NCI-H510A (cell line): ENCODE measurements at regions not wholly inside any gene's neighbourhood (a gene's known extent, or its start where the extent isn't known, plus 50 kb on each side); places are given as distances from the start of the nearest gene placed in this dataset.
A peak's percentile ranks its signal among the peaks of the same experiment; 100 is the strongest.

Experiments
- DNase-seq: peaks from one replicate; lab custom pipeline; 2025; lab: John Stamatoyannopoulos, UW

DNA sequence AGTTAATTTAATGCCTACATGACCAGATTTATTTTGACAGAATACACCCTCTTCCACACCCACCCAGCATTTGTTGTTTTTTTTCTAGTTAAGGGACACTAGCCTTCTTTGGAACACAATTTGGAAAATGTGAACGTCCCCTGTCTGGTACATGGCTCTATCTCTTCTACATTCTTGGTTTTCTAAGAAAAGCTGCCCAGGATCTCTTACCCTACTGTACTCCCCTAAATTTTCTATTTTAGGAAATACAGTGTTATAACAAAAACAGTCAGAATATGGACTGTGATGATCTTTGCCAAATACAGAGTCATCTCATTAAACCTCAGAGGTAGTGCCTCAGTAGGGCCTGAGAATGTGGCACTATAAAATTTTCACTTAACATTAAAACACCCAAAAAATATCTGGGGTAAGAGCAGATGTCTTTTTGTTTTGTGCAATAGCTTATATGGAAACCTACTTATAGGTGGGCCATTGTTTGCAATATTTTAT is 93.1 kb upstream of the SPON1 start:
- DNase-seq, result no peak

DNA sequence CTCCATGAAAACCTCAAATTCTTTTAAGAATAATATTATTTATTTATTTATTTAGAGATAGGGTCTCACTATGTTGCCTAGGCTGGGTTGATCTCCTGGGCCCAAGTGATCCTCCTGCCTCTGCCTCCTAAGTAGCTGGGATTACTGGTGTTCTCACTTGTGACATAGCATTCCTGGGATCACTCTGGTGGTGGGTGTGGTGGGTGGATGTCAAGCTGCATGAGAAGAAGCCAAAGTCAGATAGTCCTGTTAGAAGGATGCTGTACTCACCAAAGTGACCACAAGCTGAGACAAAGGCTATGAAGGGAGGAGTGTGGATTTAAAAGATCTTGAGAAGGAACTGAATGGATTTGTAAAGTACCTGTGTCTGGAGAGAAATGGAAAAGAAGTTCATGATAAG is 87.9 kb upstream of the SPON1 start:
- DNase-seq, result no peak

DNA sequence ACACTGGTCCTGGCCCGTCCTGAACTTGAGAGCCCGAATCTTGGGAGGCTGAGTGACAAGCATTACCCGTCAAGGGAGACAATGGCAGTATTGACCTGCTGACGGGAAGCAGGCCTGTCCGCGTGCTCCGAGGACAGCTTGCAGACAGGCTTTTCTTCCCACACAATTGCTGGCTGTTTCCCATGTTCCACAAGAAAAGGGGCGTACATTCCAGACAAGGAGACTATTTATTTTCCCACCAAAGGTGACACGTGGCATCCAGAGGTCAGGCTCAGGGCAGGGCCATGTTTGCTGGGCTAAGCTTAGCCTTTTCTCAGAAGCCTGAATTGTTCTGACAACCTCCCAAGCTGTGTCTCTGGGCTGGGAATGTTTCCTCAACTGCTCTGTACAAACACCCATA is 86.9 kb upstream of the SPON1 start:
- DNase-seq, result no peak

DNA sequence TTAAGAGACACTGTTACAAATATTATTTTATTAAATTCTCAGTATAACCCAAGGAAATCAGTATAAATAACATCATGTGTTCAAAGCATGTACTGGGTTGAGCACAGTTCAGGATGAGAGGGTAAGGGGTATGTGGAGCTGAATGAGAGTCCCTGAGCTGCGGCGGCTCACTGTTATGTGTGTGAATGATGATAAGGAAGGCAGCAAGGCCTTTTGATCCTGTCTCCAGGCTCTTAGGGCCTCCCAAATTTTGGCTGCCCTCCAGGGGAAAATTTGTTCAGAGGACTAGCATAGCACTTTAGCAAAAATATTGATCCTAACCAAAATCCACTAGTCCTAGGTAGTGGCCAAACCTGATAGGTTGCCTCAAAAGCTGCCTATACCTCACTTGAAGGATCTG is 86.1 kb upstream of the SPON1 start:
- no peak for DNase-seq

DNA sequence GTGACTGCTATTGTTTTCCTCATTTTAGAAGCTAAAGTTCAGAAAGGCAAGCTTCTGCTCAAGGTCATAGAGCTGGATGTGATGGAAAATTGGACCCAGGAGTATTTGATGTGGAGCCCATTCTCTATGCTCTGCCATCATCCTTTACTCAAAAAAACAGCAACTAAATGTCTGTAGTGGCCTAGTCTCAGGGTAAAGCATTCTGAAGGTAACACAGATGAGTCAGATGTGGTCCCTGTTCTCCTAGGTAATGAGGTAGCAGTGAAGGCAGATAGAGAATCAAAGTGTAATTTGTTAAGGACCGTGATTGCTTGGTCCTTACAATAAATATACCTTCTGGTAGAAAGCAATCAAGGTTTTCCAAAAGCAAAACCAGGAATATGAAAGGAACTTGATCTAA is 84.4 kb upstream of the SPON1 start:
- DNase-seq, result no peak

DNA sequence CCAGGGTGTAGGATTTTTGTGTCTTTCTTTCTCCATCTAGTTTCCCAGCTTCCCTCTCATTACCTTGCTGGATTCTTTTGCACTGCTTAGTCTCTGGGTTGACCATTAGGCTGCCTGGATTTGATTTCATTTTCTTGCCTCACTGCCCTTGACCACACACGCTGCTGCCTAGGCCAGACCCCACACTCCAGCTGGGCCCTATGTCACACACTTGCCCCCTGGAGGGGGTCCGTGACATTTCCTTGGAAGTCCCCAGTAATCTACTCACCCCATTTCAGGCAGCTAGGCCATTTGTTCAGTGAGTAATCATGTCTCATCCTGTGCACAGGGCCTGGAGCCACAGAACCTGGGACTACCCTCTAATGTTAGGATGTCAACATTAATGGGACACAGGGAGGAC is 81.9 kb upstream of the SPON1 start:
- DNase-seq, result no peak

DNA sequence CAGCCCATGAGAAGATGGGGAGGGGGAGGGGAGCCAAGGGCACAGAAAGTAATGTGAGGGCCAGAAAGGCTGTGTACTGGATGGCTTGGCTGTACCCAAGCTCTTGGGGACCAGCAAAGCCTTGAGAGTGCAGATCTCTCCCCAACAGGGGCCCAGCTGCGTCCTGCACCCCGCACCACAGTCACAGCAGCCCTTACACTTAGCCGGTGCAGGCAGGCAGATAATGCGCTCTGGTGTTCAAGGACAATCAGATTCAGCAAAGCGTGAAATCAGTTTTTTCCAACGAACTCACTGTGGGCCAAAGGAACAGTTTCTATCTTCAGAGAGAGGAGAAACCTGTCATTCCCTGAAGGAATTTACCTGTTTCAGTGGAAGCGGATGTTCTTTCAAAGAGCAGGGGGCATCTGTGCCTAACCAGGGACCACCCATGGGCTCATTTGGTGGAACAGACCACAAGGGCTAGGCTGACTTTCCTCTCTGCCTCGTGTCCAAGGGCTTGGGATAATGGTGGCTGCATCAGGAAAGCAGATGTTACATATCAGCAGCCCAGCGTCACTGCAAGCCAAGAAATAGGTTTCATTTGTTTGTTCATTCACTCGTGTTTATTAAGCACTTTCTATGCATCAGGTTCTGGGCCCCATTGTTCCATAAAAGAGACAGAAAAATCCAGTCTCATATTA is 81.2 kb upstream of the SPON1 start:
- no peak for DNase-seq

DNA sequence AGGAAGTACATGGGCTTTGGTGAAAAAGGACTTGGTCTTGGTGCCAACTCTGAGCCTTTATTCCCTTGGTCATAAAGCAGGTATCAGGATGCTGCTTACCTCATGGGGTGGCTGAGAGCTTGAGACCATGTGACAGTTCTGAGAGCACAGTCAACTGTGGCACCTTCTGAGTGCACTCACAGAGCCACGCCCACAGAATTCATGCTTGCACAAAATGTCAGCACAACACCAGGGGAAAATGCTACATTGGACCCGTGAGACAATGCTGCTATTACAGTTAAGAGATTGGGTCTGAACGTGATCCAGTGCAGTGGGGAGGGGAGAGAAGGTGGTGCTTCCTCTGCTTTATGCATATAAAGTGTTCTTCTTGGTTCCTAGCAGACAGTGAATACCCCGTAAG is 79.5 kb upstream of the SPON1 start:
- DNase-seq, result peak; percentile 55

DNA sequence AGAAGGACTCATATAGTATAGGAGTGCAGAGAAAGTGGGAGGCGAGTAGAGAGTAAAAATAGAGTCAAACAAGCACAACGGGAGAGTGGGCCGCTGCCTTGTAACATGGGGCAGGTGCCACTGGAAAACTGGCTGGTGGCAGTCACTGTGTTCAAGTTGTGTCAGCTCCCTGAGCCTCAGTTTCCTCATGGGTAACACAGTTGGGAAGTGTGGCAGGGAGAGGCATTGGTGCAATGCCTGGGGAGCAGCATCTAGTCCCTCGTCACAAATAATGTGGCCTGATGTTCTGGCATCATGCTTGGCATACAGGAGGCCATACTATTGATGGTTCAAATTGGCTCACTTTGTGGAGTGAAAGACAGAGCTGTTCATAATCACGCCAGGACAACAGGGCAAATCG is 78.9 kb upstream of the SPON1 start:
- DNase-seq, result no peak

DNA sequence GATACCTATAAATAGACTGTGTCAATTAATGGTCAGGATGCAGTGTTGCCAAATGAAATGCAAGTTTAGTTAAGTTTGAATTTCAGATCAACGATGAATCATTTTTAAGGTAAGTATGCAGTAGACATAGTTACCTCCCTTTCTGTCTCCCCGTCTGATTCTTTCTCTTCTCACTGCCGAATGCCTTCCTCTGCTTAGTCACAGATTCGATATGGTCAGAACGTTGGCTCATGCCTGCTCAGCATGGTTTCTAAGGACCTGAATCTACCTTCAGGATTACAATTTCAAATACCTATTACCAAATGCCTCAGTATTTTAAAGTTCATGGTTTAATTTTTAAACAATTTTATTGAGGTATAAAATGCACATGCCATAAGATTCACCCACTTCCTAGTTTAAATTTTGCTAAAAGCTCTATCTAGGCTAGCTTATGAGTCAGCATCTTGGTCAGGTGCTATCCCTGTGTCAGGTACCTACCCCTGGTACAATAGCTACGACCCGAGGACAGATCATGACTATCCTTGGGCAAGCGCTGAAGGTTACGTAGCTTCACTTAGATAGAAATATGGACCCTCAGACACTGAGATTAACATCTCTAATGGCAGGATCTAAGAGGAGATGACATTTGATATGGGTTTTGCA is 78.2 kb upstream of the SPON1 start:
- no peak for DNase-seq

DNA sequence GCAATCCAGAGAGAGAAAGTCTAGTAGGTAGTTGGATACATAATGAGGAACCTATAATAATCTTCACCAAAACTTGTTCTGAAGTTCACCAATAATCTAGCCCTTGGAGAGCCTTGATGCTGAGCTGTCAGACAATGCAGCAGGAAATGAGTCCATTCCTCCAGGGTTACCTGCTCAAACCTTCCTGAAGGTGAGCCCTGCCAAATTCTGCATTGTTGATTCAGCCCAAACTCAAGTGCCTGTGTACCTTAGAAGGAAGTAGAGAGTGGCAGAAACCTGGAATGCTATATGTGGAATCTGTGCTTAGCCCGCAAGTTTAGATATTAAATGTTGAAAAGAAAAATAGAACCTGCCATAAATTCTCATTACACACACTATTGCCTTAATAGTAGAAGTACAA is 77.4 kb upstream of the SPON1 start:
- no peak for DNase-seq

DNA sequence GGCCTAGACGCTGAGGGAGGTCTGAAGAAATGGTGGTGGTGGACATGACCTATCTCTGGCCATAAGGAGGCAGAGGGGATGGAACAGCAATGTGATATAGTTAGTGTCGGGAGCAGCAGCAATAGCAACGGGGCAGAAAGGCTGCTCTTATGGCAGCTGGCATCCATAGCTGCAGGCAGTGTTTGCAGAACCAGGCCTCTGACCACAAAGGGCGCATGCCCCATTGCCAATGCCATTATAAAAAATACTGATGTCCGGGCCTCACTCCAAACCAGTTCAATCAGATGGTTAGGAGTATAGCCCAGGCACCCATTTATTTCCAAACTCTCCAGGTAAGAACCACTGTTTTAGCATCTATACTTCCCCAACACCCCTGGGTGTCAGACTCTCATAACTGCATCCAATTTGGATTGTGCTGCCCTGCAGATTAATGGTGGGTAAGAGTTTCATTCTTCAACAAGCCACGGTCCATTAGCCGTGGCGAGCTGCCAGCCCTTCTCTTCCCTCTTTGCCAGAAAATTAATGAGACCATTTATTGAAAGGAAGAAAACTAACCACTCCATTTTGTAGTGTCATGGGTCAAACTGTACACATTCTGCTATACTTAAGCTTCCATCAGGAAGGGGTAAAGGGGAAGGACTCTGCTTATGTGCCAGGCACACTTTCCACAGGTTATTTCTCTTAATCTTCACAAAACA is 72.8 kb upstream of the SPON1 start:
- DNase-seq, result peak; percentile 24

DNA sequence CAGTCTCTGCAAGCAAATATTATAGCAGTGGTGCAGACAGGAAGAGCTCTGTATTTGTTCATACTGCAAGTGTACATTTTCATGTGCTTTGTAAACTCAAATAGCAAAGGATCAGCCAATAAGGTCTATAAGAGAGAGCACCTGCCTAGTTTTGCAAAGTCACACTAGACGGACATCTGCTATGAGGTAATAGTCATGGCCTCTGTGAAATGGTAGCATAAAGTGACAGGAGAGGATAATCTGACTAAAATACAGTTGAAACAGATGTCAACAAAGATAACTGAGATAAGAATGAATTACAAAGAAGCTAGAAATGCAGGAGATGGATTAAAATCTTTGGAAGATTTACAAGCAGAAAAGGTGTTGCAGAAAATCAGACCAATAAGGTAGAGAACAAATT is 70.6 kb upstream of the SPON1 start:
- peak; percentile 7 for DNase-seq

DNA sequence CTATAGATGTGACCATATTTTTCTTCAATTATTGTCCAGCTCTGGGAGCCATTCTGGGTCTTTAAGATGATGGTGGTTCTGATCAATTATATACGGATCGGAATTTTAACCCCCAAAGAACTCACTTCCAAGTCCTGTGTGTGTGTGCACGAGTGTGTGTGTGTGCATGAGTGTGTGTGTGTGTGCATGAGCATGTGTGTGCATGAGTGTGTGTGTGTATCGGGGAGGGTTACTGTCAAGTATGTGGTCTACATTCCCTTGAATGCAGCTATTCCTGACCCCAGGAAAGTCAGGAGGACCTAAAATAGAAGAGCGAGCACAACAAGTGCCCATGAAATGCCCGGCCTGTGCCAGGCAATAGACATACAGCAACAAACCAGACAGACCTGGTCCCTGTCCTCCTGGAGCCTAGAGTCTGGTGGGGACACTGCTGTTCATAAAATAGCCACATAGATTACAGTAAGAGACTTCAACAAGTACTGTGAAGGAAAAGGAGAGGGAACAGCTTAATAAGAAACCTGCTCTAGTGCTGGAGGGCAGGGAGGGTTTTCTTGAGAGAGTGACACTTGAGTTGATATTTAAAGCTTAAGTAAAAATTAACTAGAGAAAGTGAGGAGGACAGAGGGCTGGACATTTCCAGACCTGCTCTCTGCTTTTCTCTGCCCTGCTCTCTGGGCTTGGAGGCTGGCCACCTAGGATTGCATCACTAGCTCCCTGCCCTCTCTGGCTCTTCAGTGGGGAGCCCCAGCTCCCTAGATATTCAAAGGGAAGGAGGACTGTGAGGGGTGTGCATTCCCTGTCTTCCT is 66.1 kb upstream of the SPON1 start:
- no peak for DNase-seq

DNA sequence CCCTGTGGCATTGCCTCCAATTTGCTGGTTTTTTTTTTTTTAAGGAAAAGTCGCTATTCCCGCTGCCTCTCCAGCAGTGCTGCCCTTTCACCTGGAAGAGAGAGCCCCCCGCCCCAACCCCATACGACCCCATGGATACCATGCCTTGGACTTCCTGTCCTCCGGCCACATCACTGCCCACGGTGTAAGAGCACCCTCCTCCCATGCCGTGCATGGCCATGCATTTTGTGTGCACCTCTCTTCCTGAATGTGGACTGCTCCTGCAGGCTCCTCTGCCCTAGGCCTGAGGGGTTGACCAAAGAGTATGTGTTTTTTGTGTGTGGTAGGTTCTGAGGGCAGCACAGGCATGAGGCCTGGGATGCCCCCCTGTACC is 65.6 kb upstream of the SPON1 start:
- no peak for DNase-seq

DNA sequence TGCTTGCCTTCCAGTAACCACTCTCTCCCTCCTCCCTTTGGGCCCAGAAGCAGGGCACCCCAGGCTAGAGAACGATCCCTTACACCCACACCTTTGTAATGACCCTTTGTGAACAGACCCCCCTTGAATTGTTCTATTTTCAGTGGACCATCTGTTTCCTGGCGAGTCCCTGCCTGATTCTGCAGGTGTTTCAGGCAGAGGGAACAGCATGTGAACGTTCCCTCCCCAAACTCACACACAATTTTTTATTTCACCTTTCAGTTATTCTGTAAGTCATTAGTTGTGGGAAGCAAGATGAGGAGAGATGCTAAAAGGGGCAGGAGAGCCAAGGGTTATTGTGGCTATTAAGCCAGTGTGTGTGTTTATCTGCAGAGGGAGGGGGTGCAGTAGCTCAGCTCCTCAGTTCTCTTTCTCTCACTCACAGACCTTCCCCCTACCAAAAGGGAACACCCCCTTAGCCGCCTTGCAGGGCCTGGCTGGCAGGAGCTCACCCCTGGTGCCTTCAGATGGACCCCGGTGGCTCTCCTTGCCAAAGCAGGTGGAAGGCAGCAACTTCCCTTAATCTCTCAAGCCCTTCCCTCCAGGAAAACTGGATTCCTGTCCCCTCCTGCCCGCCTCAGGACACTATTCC is 64.8 kb upstream of the SPON1 start:
- DNase-seq, result no peak

DNA sequence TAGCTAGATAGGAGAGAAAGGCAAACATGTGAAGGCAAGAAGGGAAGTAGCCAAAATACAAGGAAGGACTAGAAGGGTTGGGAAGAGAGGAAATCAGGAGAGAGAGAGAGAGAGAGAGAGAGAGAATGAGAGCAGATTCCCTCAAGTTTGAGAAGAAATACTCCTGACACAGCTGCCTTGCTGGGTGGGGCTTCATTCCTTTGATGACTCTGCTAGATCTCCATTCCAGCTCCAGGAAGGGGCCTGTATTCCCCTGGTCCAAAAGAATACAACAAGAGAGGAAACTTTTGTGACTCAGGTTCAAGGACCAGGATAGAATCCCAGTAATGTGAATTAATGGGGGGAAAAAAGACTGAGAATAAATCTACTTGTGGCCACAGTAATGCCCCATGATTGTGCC is 62.9 kb upstream of the SPON1 start:
- no peak for DNase-seq

DNA sequence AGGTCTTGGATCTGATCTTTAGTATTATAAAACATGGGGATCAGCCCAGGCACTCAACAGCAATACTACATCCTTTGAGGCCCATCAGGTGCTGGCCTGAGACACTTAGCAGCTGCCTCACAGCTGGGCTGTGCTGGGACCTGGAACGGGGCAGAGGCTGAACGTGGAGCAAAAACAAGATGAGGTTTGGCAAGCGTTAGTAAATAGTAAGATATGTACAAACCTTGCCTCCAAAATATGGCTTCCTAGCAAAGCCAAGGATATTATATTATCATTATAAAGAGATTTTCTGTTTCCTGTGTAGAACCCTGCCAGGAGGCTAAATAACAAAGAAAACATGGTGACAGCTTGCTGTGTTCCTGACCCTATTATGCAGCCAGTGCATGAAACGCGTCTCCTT is 60.0 kb upstream of the SPON1 start:
- no peak for DNase-seq

DNA sequence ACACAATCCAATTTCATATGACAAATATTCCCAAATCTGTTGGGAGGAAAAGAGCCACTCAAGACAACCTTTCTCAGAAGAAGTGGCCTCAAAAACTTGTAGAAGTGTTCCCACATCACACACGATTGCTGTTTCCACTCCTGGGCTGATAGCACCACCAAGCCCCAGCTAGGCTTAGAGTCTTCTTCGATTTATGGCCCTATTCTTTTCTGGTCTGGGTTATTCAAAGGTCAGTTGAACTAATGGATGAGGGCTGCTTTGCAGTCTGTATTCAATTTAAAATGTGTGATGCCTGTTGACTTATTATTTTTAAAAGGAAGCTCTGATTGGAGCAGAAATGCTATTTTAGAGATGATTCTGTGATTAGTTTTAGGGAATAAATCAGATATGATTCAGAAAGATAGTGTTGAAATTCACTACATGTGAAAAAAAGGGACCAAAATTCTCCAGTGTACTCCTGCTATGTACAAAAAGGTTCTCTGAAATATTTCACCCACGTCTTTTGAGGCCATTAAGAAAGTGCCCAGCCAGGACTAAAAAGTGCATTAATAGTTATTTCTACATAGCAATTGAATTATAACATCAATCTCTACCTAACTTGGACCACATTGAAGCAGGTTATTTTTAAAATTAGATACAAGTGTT is 57.3 kb upstream of the SPON1 start:
- no peak for DNase-seq

DNA sequence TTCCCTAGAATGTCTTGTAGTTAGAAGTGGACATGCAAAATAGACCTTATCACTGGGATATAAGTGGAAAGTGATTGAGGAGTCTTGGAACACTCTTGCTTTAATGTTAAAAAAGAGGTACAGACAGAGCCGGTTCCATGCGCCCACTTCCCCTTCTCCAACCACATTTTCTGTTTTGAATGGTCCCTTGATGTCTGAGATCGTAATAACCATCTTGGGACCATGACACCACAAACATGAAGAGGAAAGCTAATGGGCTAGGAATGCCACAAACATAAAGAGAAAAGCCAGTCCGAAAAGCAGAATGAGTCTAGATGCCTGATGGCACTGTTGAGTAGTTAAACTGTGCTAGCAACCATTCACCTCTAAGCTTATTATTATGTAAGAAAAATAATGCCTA is 54.8 kb upstream of the SPON1 start:
- no peak for DNase-seq

DNA sequence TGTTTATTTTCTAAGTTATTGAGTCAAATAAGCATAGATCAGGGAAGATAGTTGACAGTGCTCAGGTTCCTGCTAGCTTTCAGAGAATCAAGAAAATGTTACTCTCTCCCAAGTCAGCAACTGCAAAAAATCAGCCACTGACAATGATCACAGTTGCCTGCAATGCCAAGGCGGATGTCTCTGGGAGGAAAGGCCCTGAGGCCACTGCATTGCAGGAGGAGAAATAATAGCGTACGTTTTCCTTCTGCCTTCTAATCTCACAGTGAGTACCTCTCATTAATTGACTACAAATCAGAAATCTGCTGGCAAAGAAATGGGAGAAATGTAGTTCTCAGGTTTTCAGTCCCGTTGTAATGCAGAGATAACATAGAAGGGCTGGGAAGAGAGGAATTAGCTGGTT is 54.0 kb upstream of the SPON1 start:
- no peak for DNase-seq
